C4-2B (cell line): ENCODE measurements at regions not wholly inside any gene's neighbourhood (a gene's known extent, or its start where the extent isn't known, plus 50 kb on each side); places are given as distances from the start of the nearest gene placed in this dataset.

ENCODE experiments used
- ZFX ChIP-seq: fragments of 450-650 bp; IDR thresholded peaks from 2 replicates; pipeline ENCODE4 v1.6.1; 2017
- TF ChIP-seq, protein P1 (sequence below): fragments of 450-650 bp; conservative IDR thresholded peaks from 2 replicates; pipeline ENCODE4 v1.5.1; 2017; ENCODE audit warnings: mild to moderate bottlenecking

GRCh38 chr2:129092956-129093355, 774.3 kb upstream of the HS6ST1 start:
- TF ChIP-seq, protein P1, sequence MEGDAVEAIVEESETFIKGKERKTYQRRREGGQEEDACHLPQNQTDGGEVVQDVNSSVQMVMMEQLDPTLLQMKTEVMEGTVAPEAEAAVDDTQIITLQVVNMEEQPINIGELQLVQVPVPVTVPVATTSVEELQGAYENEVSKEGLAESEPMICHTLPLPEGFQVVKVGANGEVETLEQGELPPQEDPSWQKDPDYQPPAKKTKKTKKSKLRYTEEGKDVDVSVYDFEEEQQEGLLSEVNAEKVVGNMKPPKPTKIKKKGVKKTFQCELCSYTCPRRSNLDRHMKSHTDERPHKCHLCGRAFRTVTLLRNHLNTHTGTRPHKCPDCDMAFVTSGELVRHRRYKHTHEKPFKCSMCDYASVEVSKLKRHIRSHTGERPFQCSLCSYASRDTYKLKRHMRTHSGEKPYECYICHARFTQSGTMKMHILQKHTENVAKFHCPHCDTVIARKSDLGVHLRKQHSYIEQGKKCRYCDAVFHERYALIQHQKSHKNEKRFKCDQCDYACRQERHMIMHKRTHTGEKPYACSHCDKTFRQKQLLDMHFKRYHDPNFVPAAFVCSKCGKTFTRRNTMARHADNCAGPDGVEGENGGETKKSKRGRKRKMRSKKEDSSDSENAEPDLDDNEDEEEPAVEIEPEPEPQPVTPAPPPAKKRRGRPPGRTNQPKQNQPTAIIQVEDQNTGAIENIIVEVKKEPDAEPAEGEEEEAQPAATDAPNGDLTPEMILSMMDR = no peak
- no peak for TF ChIP-seq ZFX
